ENCODE measurements at regions not wholly inside any gene's neighbourhood (a gene's known extent, or its start where the extent isn't known, plus 50 kb on each side); places are given as distances from the start of the nearest gene placed in this dataset.

GRCh38 chr5:105380126-105380525, 1817.5 kb upstream of the NUDT12 start:
- H3K36me3 ChIP-seq (replicated peaks; ENCODE audit: low read depth, low read length), result no peaks in the 10 kb centered on the region
- no peak overlapping the region for H3K27ac ChIP-seq (ENCODE audit: low read length)
- H3K4me3 ChIP-seq (ENCODE audit: low read length), result no peak overlapping the region
- H3K27me3 ChIP-seq (ENCODE audit: low read depth, low read length), result no peaks in the 10 kb centered on the region
- no peaks in the 10 kb centered on the region for H3K79me2 ChIP-seq (ENCODE audit: low read length)
- no peak overlapping the region for H3K4me2 ChIP-seq (ENCODE audit: low read length)
- no peak overlapping the region for H3K9ac ChIP-seq (ENCODE audit: low read length)
- H3K4me1 ChIP-seq (ENCODE audit: low read length), result no peaks in the 10 kb centered on the region
- no peak overlapping the region for H2AFZ ChIP-seq (ENCODE audit: low read depth, low read length)
- H3K9me3 ChIP-seq (ENCODE audit: insufficient read depth, low read length), result no peaks in the 10 kb centered on the region
- no peaks in the 10 kb centered on the region for H4K20me1 ChIP-seq (ENCODE audit: insufficient read depth, low read length)
- TF ChIP-seq EZH2phosphoT487 (IDR thresholded peaks at IDR 0.05; ENCODE audit: low read depth) (no peak), CTCF (IDR thresholded peaks at IDR 0.05; ENCODE audit: low read depth, low read length) (no peak)

GRCh38 chr5:105371169-105371568, 1808.6 kb upstream of the NUDT12 start:
- H3K9me3 ChIP-seq (ENCODE audit: insufficient read depth, low read length), result no peaks in the 10 kb centered on the region
- no peaks in the 10 kb centered on the region for H4K20me1 ChIP-seq (ENCODE audit: insufficient read depth, low read length)
- H3K4me1 ChIP-seq (ENCODE audit: low read length), result no peaks in the 10 kb centered on the region
- no peak overlapping the region for H3K4me3 ChIP-seq (ENCODE audit: low read length)
- no peaks in the 10 kb centered on the region for H3K79me2 ChIP-seq (ENCODE audit: low read length)
- no peak overlapping the region for H2AFZ ChIP-seq (ENCODE audit: low read depth, low read length)
- no peak overlapping the region for H3K27ac ChIP-seq (ENCODE audit: low read length)
- no peak overlapping the region for H3K4me2 ChIP-seq (ENCODE audit: low read length)
- no peaks in the 10 kb centered on the region for H3K36me3 ChIP-seq (replicated peaks; ENCODE audit: low read depth, low read length)
- H3K9ac ChIP-seq (ENCODE audit: low read length), result no peak overlapping the region
- TF ChIP-seq EZH2phosphoT487 (IDR thresholded peaks at IDR 0.05; ENCODE audit: low read depth) (no peak), CTCF (IDR thresholded peaks at IDR 0.05; ENCODE audit: low read depth, low read length) (no peak)
- no peaks in the 10 kb centered on the region for H3K27me3 ChIP-seq (ENCODE audit: low read depth, low read length)

- Histone ChIP-seq H3K9me3 (ENCODE audit: insufficient read depth, low read length) (no peaks in the 10 kb centered on the region), H3K36me3 (replicated peaks; ENCODE audit: low read depth, low read length) (no peaks in the 10 kb centered on the region), H3K79me2 (ENCODE audit: low read length) (no peaks in the 10 kb centered on the region), H3K9ac (ENCODE audit: low read length) (no peak overlapping the region), H3K27me3 (ENCODE audit: low read depth, low read length) (no peaks in the 10 kb centered on the region), H4K20me1 (ENCODE audit: insufficient read depth, low read length) (no peaks in the 10 kb centered on the region), H3K4me2 (ENCODE audit: low read length) (no peak overlapping the region), H3K4me3 (ENCODE audit: low read length) (no peak overlapping the region), H3K4me1 (ENCODE audit: low read length) (no peaks in the 10 kb centered on the region), H2AFZ (ENCODE audit: low read depth, low read length) (no peak overlapping the region), H3K27ac (ENCODE audit: low read length) (no peak overlapping the region)
- TF ChIP-seq CTCF (IDR thresholded peaks at IDR 0.05; ENCODE audit: low read depth, low read length) (no peak), EZH2phosphoT487 (IDR thresholded peaks at IDR 0.05; ENCODE audit: low read depth) (no peak)
Measured at GRCh38 chr5:105350486-105351140, 1788.0 kb upstream of the NUDT12 start.

GRCh38 chr5:105331558-105331957, 1769.0 kb upstream of the NUDT12 start:
- Histone ChIP-seq H3K9me3 (ENCODE audit: insufficient read depth, low read length) (no peaks in the 10 kb centered on the region), H3K27ac (ENCODE audit: low read length) (no peak overlapping the region), H3K9ac (ENCODE audit: low read length) (no peak overlapping the region), H3K27me3 (ENCODE audit: low read depth, low read length) (no peaks in the 10 kb centered on the region), H3K4me2 (ENCODE audit: low read length) (no peak overlapping the region), H3K36me3 (replicated peaks; ENCODE audit: low read depth, low read length) (no peaks in the 10 kb centered on the region), H4K20me1 (ENCODE audit: insufficient read depth, low read length) (no peaks in the 10 kb centered on the region), H3K79me2 (ENCODE audit: low read length) (no peaks in the 10 kb centered on the region), H2AFZ (ENCODE audit: low read depth, low read length) (no peak overlapping the region), H3K4me1 (ENCODE audit: low read length) (no peaks in the 10 kb centered on the region), H3K4me3 (ENCODE audit: low read length) (no peak overlapping the region)
- TF ChIP-seq CTCF (IDR thresholded peaks at IDR 0.05; ENCODE audit: low read depth, low read length), result no peak
